BJ (cell line): ENCODE measurements at regions not wholly inside any gene's neighbourhood (a gene's known extent, or its start where the extent isn't known, plus 50 kb on each side); places are given as distances from the start of the nearest gene placed in this dataset.

Source experiments
- CTCF ChIA-PET: fragments of 350-600 bp; formaldehyde crosslinking; extraction: SDS; loops from one replicate; lab custom pipeline; 2021; ENCODE audit warnings: antibody characterized with exemption, inconsistent platforms; lab: Yijun Ruan, JAX
- POLR2A ChIA-PET: fragments of 300-600 bp; sonication (Branson Sonifier 250); formaldehyde crosslinking; extraction: SDS; loops from one replicate; lab custom pipeline; 2021; ENCODE audit warnings: antibody characterized with exemption; lab: Charles Lee
- DNase-seq: peaks from one replicate; pipeline ENCODE4 v3.0.0-alpha.2; 2011; ENCODE audit warnings: low read depth
- H3K27me3 ChIP-seq: 2 replicates; pipeline ENCODE4 v1.6.0; 2011; ENCODE audit warnings: low read length; ENCODE audit not compliant: control insufficient read depth, insufficient read depth
- H3K36me3 ChIP-seq: 2 replicates; pipeline ENCODE4 v1.5.1; 2011; ENCODE audit warnings: low read length; ENCODE audit not compliant: control insufficient read depth, insufficient read depth
- H3K4me3 ChIP-seq: 2 replicates; pipeline ENCODE4 v1.5.1; 2011; ENCODE audit warnings: low read depth, mild to moderate bottlenecking, control low read depth, low read length
- TF ChIP-seq, protein P1 (sequence below): IDR thresholded peaks from 2 replicates; pipeline ENCODE4 v1.5.1; 2011; ENCODE audit warnings: low read depth, mild to moderate bottlenecking, control low read depth, inconsistent platforms, low read length, moderate library complexity; ENCODE audit not compliant: insufficient read depth

DNA sequence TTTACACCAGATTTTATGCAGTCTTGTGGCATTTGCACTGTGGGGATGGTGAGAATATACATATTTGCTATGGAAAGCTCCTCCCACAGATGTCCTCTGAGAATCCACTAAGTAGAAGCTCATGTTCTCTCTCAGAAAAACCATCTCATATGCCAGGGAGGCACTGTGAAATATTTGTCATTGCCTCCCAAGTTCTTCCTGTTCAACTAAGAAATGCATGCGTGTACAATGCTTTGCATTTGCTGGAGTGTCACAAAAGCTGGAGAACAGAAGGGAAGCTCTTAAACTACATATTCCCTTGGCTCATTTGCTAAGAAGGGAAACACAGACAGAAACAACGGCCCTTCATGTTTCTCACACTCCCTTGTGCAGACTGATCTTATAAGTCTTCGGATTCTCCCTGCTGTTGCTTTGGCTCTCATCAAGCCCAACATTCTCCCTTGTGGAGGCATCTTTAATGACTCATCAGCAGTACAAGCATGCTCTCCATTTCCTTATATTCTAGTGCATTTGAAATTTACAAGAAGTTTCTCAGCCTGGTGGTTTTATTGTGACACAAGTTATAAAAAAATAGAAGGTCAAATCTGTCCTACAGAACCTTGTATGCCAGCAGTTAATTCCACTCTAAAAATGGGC, 220.6 kb downstream of the TRIM36 start:
- no peaks in the 10 kb centered on the region for H3K27me3 ChIP-seq
- TF ChIP-seq, protein P1, sequence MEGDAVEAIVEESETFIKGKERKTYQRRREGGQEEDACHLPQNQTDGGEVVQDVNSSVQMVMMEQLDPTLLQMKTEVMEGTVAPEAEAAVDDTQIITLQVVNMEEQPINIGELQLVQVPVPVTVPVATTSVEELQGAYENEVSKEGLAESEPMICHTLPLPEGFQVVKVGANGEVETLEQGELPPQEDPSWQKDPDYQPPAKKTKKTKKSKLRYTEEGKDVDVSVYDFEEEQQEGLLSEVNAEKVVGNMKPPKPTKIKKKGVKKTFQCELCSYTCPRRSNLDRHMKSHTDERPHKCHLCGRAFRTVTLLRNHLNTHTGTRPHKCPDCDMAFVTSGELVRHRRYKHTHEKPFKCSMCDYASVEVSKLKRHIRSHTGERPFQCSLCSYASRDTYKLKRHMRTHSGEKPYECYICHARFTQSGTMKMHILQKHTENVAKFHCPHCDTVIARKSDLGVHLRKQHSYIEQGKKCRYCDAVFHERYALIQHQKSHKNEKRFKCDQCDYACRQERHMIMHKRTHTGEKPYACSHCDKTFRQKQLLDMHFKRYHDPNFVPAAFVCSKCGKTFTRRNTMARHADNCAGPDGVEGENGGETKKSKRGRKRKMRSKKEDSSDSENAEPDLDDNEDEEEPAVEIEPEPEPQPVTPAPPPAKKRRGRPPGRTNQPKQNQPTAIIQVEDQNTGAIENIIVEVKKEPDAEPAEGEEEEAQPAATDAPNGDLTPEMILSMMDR = no peak
- ChIA-PET CTCF (interaction anchor here (1.1 kb wide), 1 partner anchor 13 kb away, joined by 3 read pairs; no protein-coding TSS in a partner anchor), POLR2A (no interaction called here)
- no peaks in the 10 kb centered on the region for H3K36me3 ChIP-seq
- no peak for DNase-seq
- H3K4me3 ChIP-seq = no peak overlapping the region

DNA sequence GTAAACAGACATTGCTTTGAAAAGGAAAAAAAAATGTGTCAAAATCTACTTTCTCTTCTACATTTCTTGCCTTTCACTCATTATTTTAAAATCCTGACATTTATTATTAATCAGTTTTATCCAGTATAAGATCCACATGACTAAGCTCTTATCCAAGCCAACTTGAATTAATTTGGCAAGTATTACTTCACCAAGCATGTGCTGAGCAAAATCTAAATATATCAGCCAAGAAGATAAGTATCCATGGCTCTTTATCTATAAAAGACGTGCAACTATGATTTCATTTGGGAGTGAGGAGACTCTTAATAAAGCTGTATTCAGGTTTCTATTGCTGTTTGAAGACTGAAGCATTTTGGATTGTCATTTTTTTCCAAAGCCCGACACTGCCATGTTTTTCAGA, 221.3 kb downstream of the TRIM36 start:
- Histone ChIP-seq H3K36me3 (no peaks in the 10 kb centered on the region), H3K27me3 (no peaks in the 10 kb centered on the region), H3K4me3 (no peak overlapping the region)
- TF ChIP-seq, protein P1 = no peak
- CTCF ChIA-PET = interaction anchor here (1.1 kb wide), 1 partner anchor 12 kb away, joined by 3 read pairs; no protein-coding TSS in a partner anchor
- POLR2A ChIA-PET = no interaction called here
- no peak for DNase-seq

DNA sequence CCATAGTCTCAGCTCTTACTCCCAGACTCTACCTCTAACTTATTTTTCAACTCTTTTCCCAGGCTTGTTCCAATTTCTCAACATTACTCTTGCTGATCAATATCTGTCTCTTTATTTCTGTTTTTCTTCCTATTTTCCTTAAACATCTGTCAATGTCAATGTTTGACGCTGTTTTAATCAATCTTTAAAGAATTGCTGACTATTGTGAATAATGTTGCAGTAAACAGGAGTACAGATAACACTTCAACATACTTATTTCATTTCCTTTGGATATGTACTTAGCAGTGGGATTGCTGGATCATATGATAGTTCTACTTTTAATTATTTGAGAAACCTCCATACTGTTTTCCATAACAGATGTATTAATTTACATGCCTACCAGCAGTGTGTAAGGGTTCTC, 229.0 kb downstream of the TRIM36 start:
- H3K4me3 ChIP-seq = no peak overlapping the region
- no peak for DNase-seq
- CTCF ChIA-PET = no interaction called here
- POLR2A ChIA-PET = no interaction called here
- TF ChIP-seq, protein P1 = no peak
- H3K27me3 ChIP-seq = no peaks in the 10 kb centered on the region
- H3K36me3 ChIP-seq = no peaks in the 10 kb centered on the region

DNA sequence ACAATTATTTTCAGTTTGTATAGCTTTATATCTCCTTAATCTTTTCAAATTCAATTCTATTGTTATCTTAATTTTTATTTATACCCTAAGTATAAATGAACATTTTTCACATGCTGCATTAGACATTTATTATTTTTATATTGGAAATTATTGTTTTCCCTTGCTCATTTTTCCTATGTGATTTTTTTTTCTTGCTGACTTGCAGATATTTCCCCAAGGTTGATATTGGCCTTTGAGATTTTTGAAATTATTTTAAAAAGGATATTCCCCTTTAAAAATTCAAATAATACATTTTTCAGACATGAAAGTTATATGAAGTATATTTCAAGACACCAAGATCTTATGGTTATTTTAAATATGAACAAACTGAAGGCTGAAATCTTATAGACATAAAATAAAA, 234.2 kb downstream of the TRIM36 start:
- no peaks in the 10 kb centered on the region for H3K36me3 ChIP-seq
- no peaks in the 10 kb centered on the region for H3K27me3 ChIP-seq
- no peak overlapping the region for H3K4me3 ChIP-seq
- DNase-seq = no peak
- POLR2A ChIA-PET = no interaction called here
- TF ChIP-seq, protein P1 = no peak
- CTCF ChIA-PET = no interaction called here

DNA sequence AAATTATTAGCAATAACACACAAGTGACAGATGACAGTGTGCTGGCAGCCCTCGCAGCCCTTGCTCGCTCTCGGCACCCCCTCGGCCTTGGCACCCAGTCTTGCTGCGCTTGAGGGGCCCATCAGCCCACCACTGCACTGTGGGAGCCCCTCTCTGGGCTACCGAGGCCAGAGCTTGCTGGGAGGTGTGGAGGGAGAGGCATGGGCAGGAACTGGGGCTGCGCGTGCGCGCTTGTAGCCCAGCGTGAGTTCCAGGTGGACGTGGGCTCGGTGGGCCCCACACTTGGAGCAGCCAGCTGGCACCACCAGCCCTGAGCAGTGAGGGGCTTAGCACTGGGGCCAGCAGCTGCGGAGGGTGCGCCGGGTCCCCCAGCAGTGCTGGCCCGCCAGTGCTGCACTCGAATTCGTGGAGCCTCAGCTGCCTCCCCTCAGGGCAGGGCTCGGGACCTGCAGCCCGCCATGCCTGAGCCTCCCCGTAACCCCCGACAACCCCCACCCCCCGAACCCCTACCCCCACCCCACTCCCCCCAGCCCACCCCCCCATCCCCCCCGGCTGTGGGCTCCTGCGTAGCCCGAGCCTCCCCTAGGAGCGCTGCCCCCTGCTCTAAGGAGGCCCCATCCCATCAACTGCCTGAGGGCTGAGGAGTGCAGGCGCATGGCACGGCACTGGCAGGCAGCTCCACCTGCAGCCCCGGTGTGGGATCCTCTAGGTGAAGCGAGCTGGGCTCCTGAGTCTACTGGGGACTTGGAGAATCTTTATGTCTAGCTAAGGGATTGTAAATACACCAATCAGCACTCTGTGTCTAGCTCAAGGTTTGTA, 240.9 kb downstream of the TRIM36 start:
- TF ChIP-seq, protein P1 = no peak
- H3K4me3 ChIP-seq = no peak overlapping the region
- no peaks in the 10 kb centered on the region for H3K36me3 ChIP-seq
- CTCF ChIA-PET = no interaction called here
- no peak for DNase-seq
- H3K27me3 ChIP-seq = no peaks in the 10 kb centered on the region
- POLR2A ChIA-PET = no interaction called here
